Activated naive CD4-positive, alpha-beta T cell treated with anti-CD3 and anti-CD28 coated beads, Interleukin-2, amount 50 U/mL, for 16 hours (primary cell): ENCODE measurements at regions not wholly inside any gene's neighbourhood (a gene's known extent, or its start where the extent isn't known, plus 50 kb on each side); places are given as distances from the start of the nearest gene placed in this dataset.

Experiments used
- DNase-seq: peaks from one replicate; pipeline ENCODE4 v3.0.0-alpha.2; 2020

GRCh38 chr15:70167155-70167554, 69.4 kb upstream of the TLE3 start:
- no peak for DNase-seq

GRCh38 chr15:70166506-70167087, 68.9 kb upstream of the TLE3 start:
- DNase-seq, result no peak

GRCh38 chr15:70165716-70166284, 68.1 kb upstream of the TLE3 start:
- DNase-seq, result no peak

GRCh38 chr15:70164910-70165715, 67.4 kb upstream of the TLE3 start:
- DNase-seq, result no peak

- no peak for DNase-seq
Observed at GRCh38 chr15:70164156-70164900, 66.6 kb upstream of the TLE3 start.

- DNase-seq, result no peak
Observed at GRCh38 chr15:70160803-70161565, 63.3 kb upstream of the TLE3 start.

GRCh38 chr15:70160267-70160666, 62.5 kb upstream of the TLE3 start:
- no peak for DNase-seq

- DNase-seq, result no peak
Observed at GRCh38 chr15:70159713-70160009, 61.9 kb upstream of the TLE3 start.

- no peak for DNase-seq
Observed at GRCh38 chr15:70159001-70159712, 61.4 kb upstream of the TLE3 start.

GRCh38 chr15:70158309-70159000, 60.7 kb upstream of the TLE3 start:
- no peak for DNase-seq

GRCh38 chr15:70156671-70157271, 59.1 kb upstream of the TLE3 start:
- no peak for DNase-seq

- no peak for DNase-seq
Observed at GRCh38 chr15:70154718-70155347, 57.1 kb upstream of the TLE3 start.

GRCh38 chr15:70153921-70154717, 56.4 kb upstream of the TLE3 start:
- no peak for DNase-seq

- no peak for DNase-seq
Observed at GRCh38 chr15:70152070-70152480, 54.4 kb upstream of the TLE3 start.

GRCh38 chr15:70151462-70151861, 53.7 kb upstream of the TLE3 start:
- no peak for DNase-seq

- DNase-seq, result no peak
Observed at GRCh38 chr15:70151003-70151402, 53.3 kb upstream of the TLE3 start.

- no peak for DNase-seq
Observed at GRCh38 chr15:70150405-70150747, 52.7 kb upstream of the TLE3 start.

GRCh38 chr15:70149667-70150404, 52.1 kb upstream of the TLE3 start:
- DNase-seq, result no peak

- no peak for DNase-seq
Observed at GRCh38 chr15:70147778-70148177, 50.1 kb upstream of the TLE3 start.
